WI38 (cell line): ENCODE measurements at regions not wholly inside any gene's neighbourhood (a gene's known extent, or its start where the extent isn't known, plus 50 kb on each side); places are given as distances from the start of the nearest gene placed in this dataset.

ENCODE experiments used
- H3K4me3 ChIP-seq: 2 replicates; pipeline ENCODE4 v1.5.1; 2011; ENCODE audit warnings: low read depth, mild to moderate bottlenecking, control low read depth, low read length
- TF ChIP-seq, protein P1 (sequence below): IDR thresholded peaks from 2 replicates; pipeline ENCODE4 v1.5.1; 2012; ENCODE audit warnings: low read depth, mild to moderate bottlenecking, control low read depth, low read length

DNA sequence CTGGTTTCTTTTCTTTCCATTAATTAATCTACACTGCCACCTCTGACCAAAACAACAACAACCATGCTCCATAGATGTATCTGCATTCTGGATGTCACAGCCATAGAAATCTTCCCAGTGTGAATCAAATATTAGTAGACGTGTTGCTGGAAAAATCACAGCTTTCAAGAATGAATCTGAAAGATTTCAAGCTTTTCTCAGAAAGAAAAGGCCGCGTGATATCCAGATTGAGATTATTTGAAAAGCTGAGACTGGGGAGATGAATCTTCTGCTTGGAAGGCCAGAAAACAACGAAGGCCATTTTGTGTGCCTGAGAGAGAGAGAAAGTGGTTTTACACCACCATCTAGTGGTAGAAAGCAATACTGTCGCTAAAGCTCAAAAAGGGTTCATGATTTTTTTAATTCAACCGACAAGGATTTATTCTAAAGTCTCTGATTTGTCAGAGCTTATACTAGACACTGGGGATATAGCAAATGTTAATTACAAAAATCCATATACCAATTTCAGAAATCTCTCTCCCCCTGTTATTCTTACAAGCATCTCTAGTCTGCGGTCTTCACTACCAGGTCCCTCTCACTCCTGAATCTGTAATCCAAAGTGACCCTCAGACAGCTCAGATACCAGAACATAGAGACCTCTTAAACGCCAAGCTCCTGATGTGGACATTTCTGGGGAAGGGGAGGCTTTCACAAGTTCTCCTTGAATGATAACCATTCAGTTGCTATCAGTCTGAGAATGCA is 87.5 kb upstream of the SGIP1 start:
- H3K4me3 ChIP-seq: no peak overlapping the region

GRCh38 chr1:66450043-66450514 is 83.9 kb upstream of the SGIP1 start:
- no peak overlapping the region for H3K4me3 ChIP-seq

More for the DNA sequence above, 87.5 kb upstream of the SGIP1 start:
- TF ChIP-seq, protein P1, sequence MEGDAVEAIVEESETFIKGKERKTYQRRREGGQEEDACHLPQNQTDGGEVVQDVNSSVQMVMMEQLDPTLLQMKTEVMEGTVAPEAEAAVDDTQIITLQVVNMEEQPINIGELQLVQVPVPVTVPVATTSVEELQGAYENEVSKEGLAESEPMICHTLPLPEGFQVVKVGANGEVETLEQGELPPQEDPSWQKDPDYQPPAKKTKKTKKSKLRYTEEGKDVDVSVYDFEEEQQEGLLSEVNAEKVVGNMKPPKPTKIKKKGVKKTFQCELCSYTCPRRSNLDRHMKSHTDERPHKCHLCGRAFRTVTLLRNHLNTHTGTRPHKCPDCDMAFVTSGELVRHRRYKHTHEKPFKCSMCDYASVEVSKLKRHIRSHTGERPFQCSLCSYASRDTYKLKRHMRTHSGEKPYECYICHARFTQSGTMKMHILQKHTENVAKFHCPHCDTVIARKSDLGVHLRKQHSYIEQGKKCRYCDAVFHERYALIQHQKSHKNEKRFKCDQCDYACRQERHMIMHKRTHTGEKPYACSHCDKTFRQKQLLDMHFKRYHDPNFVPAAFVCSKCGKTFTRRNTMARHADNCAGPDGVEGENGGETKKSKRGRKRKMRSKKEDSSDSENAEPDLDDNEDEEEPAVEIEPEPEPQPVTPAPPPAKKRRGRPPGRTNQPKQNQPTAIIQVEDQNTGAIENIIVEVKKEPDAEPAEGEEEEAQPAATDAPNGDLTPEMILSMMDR: no peak

GRCh38 chr1:66450847-66451246 is 83.1 kb upstream of the SGIP1 start:
- TF ChIP-seq, protein P1: no peak
- no peak overlapping the region for H3K4me3 ChIP-seq

More at GRCh38 chr1:66450043-66450514, 83.9 kb upstream of the SGIP1 start:
- TF ChIP-seq, protein P1: no peak

DNA sequence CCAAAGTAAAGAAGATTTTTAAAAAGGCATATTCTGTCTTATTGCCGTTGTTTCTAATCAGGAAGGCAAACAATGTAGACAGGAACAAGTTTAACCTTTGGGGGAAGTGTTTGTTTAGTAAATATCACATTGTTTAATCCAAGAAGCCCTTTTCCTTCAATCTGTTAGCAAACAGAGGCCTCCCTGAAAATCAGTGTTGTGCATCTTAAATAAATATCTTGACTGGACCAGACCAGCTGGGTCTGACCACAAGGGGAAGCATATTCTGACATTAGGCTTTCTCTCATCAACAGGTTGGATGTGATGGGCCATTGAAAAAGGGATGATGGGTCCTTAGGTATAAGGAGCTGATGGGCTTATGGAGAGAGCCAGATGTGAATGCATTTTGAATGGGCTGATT is 81.8 kb upstream of the SGIP1 start:
- no peak overlapping the region for H3K4me3 ChIP-seq
- TF ChIP-seq, protein P1: no peak

DNA sequence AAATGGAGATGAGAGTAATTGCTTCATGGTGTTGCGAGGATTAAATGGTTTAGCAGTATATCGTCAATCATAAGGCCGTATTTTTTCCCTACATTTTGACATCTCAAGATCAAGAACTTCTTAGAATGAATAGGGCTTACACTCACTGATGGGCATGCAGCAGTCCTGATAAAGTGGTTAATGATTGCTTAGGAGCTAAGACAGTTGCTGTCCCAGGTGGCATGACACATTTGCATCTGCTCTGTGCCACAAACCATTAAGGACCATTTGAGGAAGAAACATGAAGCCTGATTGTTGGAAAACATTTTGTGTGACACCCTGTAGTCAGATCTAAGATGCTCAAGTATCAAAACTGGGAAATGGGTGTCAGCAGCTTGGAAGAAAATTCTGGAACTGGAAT is 81.0 kb upstream of the SGIP1 start:
- no peak overlapping the region for H3K4me3 ChIP-seq
- TF ChIP-seq, protein P1: no peak

GRCh38 chr1:66455446-66455845 is 78.5 kb upstream of the SGIP1 start:
- TF ChIP-seq, protein P1: no peak

DNA sequence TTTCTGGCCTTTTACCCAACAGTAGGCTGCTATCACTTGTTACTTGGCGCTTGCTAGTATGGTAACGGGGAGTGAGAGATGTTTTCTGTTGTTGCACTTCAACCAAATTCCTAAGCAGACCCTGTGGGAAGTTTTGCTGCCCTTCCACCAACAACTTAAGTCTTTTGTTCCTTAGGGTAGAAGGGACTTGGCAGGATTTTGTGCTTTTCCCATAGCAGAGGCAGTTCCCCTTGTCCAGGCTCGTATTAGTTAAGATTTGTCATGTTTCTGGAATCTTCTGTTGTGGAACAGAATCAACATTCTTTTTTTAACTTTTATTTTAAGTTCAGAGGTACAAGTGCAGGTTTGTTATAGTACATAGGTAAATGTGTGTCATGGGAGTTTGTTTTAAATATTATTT is 73.2 kb upstream of the SGIP1 start:
- TF ChIP-seq, protein P1: no peak
- H3K4me3 ChIP-seq: no peak overlapping the region

More at GRCh38 chr1:66455446-66455845, 78.5 kb upstream of the SGIP1 start:
- no peak overlapping the region for H3K4me3 ChIP-seq
